SK-N-SH treated with all-trans-retinoic acid at 6 μM for 48 hours (cell line): ENCODE measurements at regions not wholly inside any gene's neighbourhood (a gene's known extent, or its start where the extent isn't known, plus 50 kb on each side); places are given as distances from the start of the nearest gene placed in this dataset.

Source experiments
- ATAC-seq: fragments of 200-7000 bp; cut with Tn5 transposase; 3 replicates; pipeline ENCODE4 v1.9.1; 2020; ENCODE audit warnings: mild to moderate bottlenecking, moderate library complexity
- ARNTL ChIP-seq: fragments of 450-650 bp; formaldehyde crosslinking; IDR thresholded peaks from 2 replicates; pipeline ENCODE4 v1.5.0; 2020; ENCODE audit warnings: low read depth, mild to moderate bottlenecking, moderate library complexity, borderline replicate concordance
- BACH2 ChIP-seq: fragments of 250-450 bp; sonication (Bioruptor Pico); IDR thresholded peaks from 2 replicates; pipeline ENCODE4 v1.9.0; 2021; ENCODE audit warnings: mild to moderate bottlenecking, borderline replicate concordance
- CSDC2 ChIP-seq: fragments of 250-450 bp; sonication (Bioruptor Pico); IDR thresholded peaks from 2 replicates; pipeline ENCODE4 v1.5.0; 2020; ENCODE audit warnings: mild to moderate bottlenecking, moderate library complexity
- ESRRG ChIP-seq: fragments of 250-450 bp; sonication (Bioruptor Pico); IDR thresholded peaks from 2 replicates; pipeline ENCODE4 v1.6.1; 2021; ENCODE audit warnings: mild to moderate bottlenecking
- GLIS3 ChIP-seq: fragments of 250-450 bp; sonication (Bioruptor Pico); IDR thresholded peaks from 2 replicates; pipeline ENCODE4 v1.5.0; 2020; ENCODE audit warnings: mild to moderate bottlenecking, moderate library complexity
- ISL1 ChIP-seq: fragments of 250-450 bp; sonication (Bioruptor Pico); IDR thresholded peaks from 2 replicates; pipeline ENCODE4 v2.1.2; 2022; ENCODE audit warnings: mild to moderate bottlenecking, moderate library complexity
- OSR1 ChIP-seq: fragments of 250-450 bp; sonication (Bioruptor Pico); IDR thresholded peaks from 2 replicates; pipeline ENCODE4 v1.8.0; 2022; ENCODE audit warnings: moderate library complexity, mild to moderate bottlenecking, inconsistent platforms
- PATZ1 ChIP-seq: fragments of 250-450 bp; sonication (Bioruptor Pico); IDR thresholded peaks from 2 replicates; pipeline ENCODE4 v1.8.0; 2020; ENCODE audit warnings: mild to moderate bottlenecking, moderate library complexity, borderline replicate concordance
- POU6F1 ChIP-seq: fragments of 250-450 bp; sonication (Bioruptor Pico); IDR thresholded peaks from 2 replicates; pipeline ENCODE4 v1.8.0; 2021; ENCODE audit warnings: low read depth, mild to moderate bottlenecking, moderate library complexity, borderline replicate concordance
- PPARA ChIP-seq: fragments of 250-450 bp; sonication (Bioruptor Pico); IDR thresholded peaks from 2 replicates; pipeline ENCODE4 v1.5.0; 2020; ENCODE audit warnings: mild to moderate bottlenecking, borderline replicate concordance
- RARB ChIP-seq: fragments of 250-450 bp; sonication (Bioruptor Pico); IDR thresholded peaks from 2 replicates; pipeline ENCODE4 v1.8.0; 2021; ENCODE audit warnings: mild to moderate bottlenecking, moderate library complexity
- SNAI2 ChIP-seq: fragments of 250-450 bp; sonication (Bioruptor Pico); IDR thresholded peaks from 2 replicates; pipeline ENCODE4 v1.5.0; 2020; ENCODE audit warnings: mild to moderate bottlenecking, moderate library complexity
- TOX ChIP-seq: fragments of 250-450 bp; sonication (Bioruptor Pico); IDR thresholded peaks from 2 replicates; pipeline ENCODE4 v1.8.0; 2021; ENCODE audit warnings: mild to moderate bottlenecking, moderate library complexity, borderline replicate concordance
- TSHZ2 ChIP-seq: fragments of 250-450 bp; sonication (Bioruptor Pico); IDR thresholded peaks from 2 replicates; pipeline ENCODE4 v1.5.0; 2020; ENCODE audit warnings: mild to moderate bottlenecking, moderate library complexity
- ZC3H10 ChIP-seq: fragments of 250-450 bp; sonication (Bioruptor Pico); IDR thresholded peaks from 2 replicates; pipeline ENCODE4 v1.5.1; 2021; ENCODE audit warnings: mild to moderate bottlenecking, moderate library complexity
- ZFP3 ChIP-seq: fragments of 250-450 bp; sonication (Bioruptor Pico); IDR thresholded peaks from 2 replicates; pipeline ENCODE4 v1.5.0; 2020; ENCODE audit warnings: mild to moderate bottlenecking, moderate library complexity
- ZFP30 ChIP-seq: fragments of 450-650 bp; formaldehyde crosslinking; IDR thresholded peaks from 2 replicates; pipeline ENCODE4 v1.5.0; 2022; ENCODE audit warnings: mild to moderate bottlenecking, moderate library complexity
- ZNF565 ChIP-seq: fragments of 450-650 bp; formaldehyde crosslinking; conservative IDR thresholded peaks from 2 replicates; pipeline ENCODE4 v1.5.0; 2020; ENCODE audit warnings: low read depth, mild to moderate bottlenecking, moderate library complexity
- ZNF70 ChIP-seq: fragments of 450-650 bp; formaldehyde crosslinking; IDR thresholded peaks from 2 replicates; pipeline ENCODE4 v1.5.0; 2020; ENCODE audit warnings: mild to moderate bottlenecking, moderate library complexity
- ZNF8 ChIP-seq: fragments of 450-650 bp; formaldehyde crosslinking; IDR thresholded peaks from 2 replicates; pipeline ENCODE4 v1.5.0; 2020; ENCODE audit warnings: mild to moderate bottlenecking, moderate library complexity

GRCh38 chr2:221911321-221911720 is 339.2 kb upstream of the EPHA4 start:
- TF ChIP-seq ARNTL (CRISPR knock-in tag) (no peak), ISL1 (CRISPR knock-in tag) (no peak), ZNF70 (CRISPR knock-in tag) (no peak), ZFP3 (CRISPR knock-in tag) (no peak), PATZ1 (CRISPR knock-in tag) (no peak), CSDC2 (CRISPR knock-in tag) (no peak), OSR1 (no peak)
- TF ChIP-seq, all 23 proteins: peak for 0
- no peak for ATAC-seq

GRCh38 chr2:221908518-221908917 is 336.4 kb upstream of the EPHA4 start:
- no peak for TF ChIP-seq TOX (CRISPR knock-in tag)
- no peak for TF ChIP-seq CSDC2 (CRISPR knock-in tag)
- TF ChIP-seq ZNF70 (CRISPR knock-in tag): no peak
- TF ChIP-seq PATZ1 (CRISPR knock-in tag): no peak
- TF ChIP-seq PPARA (CRISPR knock-in tag): no peak
- no peak for TF ChIP-seq ZC3H10 (CRISPR knock-in tag)
- no peak for TF ChIP-seq ARNTL (CRISPR knock-in tag)
- TF ChIP-seq POU6F1 (CRISPR knock-in tag): no peak
- TF ChIP-seq OSR1: no peak
- TF ChIP-seq GLIS3 (CRISPR knock-in tag): no peak
- TF ChIP-seq ISL1 (CRISPR knock-in tag): no peak
- TF ChIP-seq RARB (CRISPR knock-in tag): no peak
- TF ChIP-seq SNAI2 (CRISPR knock-in tag): no peak
- no peak for TF ChIP-seq BACH2 (CRISPR knock-in tag)
- TF ChIP-seq ZNF8: no peak
- no peak for TF ChIP-seq TSHZ2 (CRISPR knock-in tag)
- TF ChIP-seq ZFP3 (CRISPR knock-in tag): no peak
- no peak for TF ChIP-seq ZFP30 (CRISPR knock-in tag)
- TF ChIP-seq ZNF565: no peak
- TF ChIP-seq, all 23 proteins: peak for 0
- no peak for ATAC-seq

- no peak for ATAC-seq
- TF ChIP-seq ZC3H10 (CRISPR knock-in tag) (no peak), RARB (CRISPR knock-in tag) (no peak), ZNF8 (no peak), POU6F1 (CRISPR knock-in tag) (no peak), ISL1 (CRISPR knock-in tag) (no peak), BACH2 (CRISPR knock-in tag) (no peak), PPARA (CRISPR knock-in tag) (no peak), ESRRG (CRISPR knock-in tag) (no peak), TOX (CRISPR knock-in tag) (no peak), TSHZ2 (CRISPR knock-in tag) (no peak)
Measured at GRCh38 chr2:221897718-221898117, 325.6 kb upstream of the EPHA4 start.
